WERI-Rb-1 (cell line): ENCODE measurements at regions not wholly inside any gene's neighbourhood (a gene's known extent, or its start where the extent isn't known, plus 50 kb on each side); places are given as distances from the start of the nearest gene placed in this dataset.
A peak's percentile ranks its signal among the peaks of the same experiment; 100 is the strongest.

Experiments used
- DNase-seq: peaks from one replicate; pipeline ENCODE4 v3.0.0-alpha.2; 2020
- H3K27ac ChIP-seq: fragments of 250-450 bp; sonication (Bioruptor Pico); 2 replicates; pipeline ENCODE4 v1.5.1; 2020; ENCODE audit warnings: mild to moderate bottlenecking, moderate library complexity
- H3K27me3 ChIP-seq: fragments of 250-450 bp; sonication (Bioruptor Pico); 2 replicates; pipeline ENCODE4 v1.5.1; 2021; ENCODE audit warnings: mild to moderate bottlenecking, low read depth, moderate library complexity; ENCODE audit not compliant: insufficient read depth, severe bottlenecking
- H3K36me3 ChIP-seq: fragments of 250-450 bp; sonication (Bioruptor Pico); 2 replicates; pipeline ENCODE4 v1.5.1; 2020; ENCODE audit warnings: mild to moderate bottlenecking, moderate library complexity
- H3K4me3 ChIP-seq: 2 replicates; pipeline ENCODE4 v1.5.1; 2011; ENCODE audit warnings: low read depth, mild to moderate bottlenecking, control low read depth, low read length
- H3K9me3 ChIP-seq: fragments of 250-450 bp; sonication (Bioruptor Pico); 2 replicates; pipeline ENCODE4 v1.5.1; 2021; ENCODE audit warnings: mild to moderate bottlenecking, moderate library complexity; ENCODE audit not compliant: severe bottlenecking
- TF ChIP-seq, protein P1 (sequence below): IDR thresholded peaks from 2 replicates; pipeline ENCODE4 v1.5.1; 2011; ENCODE audit warnings: low read depth, mild to moderate bottlenecking, control low read depth, inconsistent platforms, low read length

- TF ChIP-seq, protein P1, sequence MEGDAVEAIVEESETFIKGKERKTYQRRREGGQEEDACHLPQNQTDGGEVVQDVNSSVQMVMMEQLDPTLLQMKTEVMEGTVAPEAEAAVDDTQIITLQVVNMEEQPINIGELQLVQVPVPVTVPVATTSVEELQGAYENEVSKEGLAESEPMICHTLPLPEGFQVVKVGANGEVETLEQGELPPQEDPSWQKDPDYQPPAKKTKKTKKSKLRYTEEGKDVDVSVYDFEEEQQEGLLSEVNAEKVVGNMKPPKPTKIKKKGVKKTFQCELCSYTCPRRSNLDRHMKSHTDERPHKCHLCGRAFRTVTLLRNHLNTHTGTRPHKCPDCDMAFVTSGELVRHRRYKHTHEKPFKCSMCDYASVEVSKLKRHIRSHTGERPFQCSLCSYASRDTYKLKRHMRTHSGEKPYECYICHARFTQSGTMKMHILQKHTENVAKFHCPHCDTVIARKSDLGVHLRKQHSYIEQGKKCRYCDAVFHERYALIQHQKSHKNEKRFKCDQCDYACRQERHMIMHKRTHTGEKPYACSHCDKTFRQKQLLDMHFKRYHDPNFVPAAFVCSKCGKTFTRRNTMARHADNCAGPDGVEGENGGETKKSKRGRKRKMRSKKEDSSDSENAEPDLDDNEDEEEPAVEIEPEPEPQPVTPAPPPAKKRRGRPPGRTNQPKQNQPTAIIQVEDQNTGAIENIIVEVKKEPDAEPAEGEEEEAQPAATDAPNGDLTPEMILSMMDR, result no peak
- peaks cover 2% of the 10 kb centered on the region for H3K27me3 ChIP-seq
- no peak for DNase-seq
- H3K36me3 ChIP-seq, result no peaks in the 10 kb centered on the region
- no peak overlapping the region for H3K27ac ChIP-seq
- no peak overlapping the region for H3K4me3 ChIP-seq
- no peaks in the 10 kb centered on the region for H3K9me3 ChIP-seq
Observed at GRCh38 chr5:114265432-114266060, 96.3 kb upstream of the KCNN2 start.

DNA sequence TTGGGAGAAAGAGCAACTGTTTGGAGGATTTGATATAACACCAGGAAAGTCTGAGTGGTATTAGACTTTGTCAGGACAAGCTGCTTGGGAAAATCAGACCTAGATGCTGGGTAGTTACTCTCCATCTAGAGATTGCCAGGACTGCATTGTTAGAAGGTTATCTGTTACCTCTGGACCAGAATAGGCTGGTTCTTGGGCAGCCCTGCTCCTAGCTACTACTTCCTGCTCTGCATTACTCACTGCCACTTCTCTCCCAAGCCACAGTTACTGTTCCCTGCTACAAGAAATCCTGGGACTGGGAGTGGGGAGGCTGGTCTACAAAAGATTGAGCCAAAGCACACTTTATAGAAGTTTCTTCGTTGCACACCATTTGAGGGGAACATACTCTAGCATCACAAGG is 95.5 kb upstream of the KCNN2 start:
- H3K27me3 ChIP-seq, result peaks cover 2% of the 10 kb centered on the region
- TF ChIP-seq, protein P1, result no peak
- no peak for DNase-seq
- H3K9me3 ChIP-seq, result no peaks in the 10 kb centered on the region
- no peak overlapping the region for H3K4me3 ChIP-seq
- no peak overlapping the region for H3K27ac ChIP-seq
- H3K36me3 ChIP-seq, result no peaks in the 10 kb centered on the region

DNA sequence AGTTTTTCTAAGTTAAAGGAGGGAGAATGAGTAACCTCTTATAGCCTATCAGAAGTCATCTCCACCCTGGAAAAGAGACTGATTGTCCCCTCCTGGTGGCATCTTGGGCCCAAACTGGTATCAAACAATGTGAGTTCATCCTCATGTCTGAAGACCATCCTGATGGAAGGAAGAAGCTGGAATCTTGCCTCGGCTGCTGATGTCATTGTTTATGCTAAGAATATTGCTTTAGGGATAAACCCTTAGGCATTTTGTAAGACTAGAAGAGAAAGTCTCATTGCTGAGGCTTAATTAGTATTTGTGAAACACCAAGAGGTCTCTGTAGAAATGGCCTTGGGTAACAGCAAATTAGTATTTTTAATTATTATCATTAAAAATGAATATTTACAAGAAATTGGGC is 65.7 kb upstream of the KCNN2 start:
- Histone ChIP-seq H3K9me3 (peaks cover 6% of the 10 kb centered on the region), H3K4me3 (no peak overlapping the region), H3K27me3 (peaks cover 7% of the 10 kb centered on the region), H3K36me3 (no peaks in the 10 kb centered on the region), H3K27ac (no peak overlapping the region)
- no peak for DNase-seq
- TF ChIP-seq, protein P1, result no peak

- Histone ChIP-seq H3K27me3 (peaks cover 10% of the 10 kb centered on the region), H3K36me3 (no peaks in the 10 kb centered on the region), H3K9me3 (peaks cover 6% of the 10 kb centered on the region), H3K4me3 (no peak overlapping the region), H3K27ac (no peak overlapping the region)
- no peak for DNase-seq
- TF ChIP-seq, protein P1, result no peak
Observed at GRCh38 chr5:114297915-114298314, 64.0 kb upstream of the KCNN2 start.

DNA sequence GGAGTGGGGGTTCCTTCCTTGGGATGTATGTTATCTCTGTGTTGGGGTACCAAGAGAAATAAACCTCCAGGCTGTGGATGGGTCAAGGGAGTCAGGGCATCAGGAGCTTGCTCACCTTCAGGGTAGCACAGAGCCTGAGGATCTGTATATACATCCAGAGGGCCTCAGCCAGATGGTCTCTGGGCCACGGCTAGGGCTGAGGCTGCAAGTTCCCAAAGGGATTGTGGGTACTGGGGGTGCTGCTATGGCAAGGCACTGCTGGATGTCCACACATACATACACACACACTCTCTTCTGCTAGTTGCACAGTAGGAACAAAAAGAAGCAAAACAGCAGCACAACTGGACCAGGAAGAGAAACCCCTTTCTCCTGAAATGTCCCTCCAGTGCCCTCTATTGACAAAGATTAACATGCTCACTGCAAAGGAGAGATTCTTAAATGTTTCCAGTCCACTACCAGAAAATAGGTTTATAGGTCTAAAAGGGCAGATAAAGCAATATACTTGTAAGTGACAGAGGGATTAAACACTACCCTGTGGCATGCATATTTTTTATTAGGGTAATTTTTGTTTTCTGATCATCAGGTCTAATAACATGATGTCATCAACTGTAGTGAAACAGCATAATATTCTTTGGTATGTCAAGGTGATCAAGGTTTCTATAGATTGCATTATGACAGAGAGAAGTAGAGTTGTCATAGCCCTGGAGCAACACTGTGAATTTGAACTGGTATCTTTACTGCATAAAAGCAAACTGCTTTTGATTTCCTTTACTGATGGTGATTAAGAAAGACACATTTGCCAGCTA is 56.3 kb upstream of the KCNN2 start:
- H3K36me3 ChIP-seq, result no peaks in the 10 kb centered on the region
- DNase-seq, result no peak
- peaks cover 7% of the 10 kb centered on the region for H3K27me3 ChIP-seq
- H3K4me3 ChIP-seq, result no peak overlapping the region
- no peaks in the 10 kb centered on the region for H3K9me3 ChIP-seq
- TF ChIP-seq, protein P1, result peak; percentile 52
- H3K27ac ChIP-seq, result no peak overlapping the region
